GM10248 (cell line): ENCODE measurements at regions not wholly inside any gene's neighbourhood (a gene's known extent, or its start where the extent isn't known, plus 50 kb on each side); places are given as distances from the start of the nearest gene placed in this dataset.

ENCODE experiments used
- CTCF ChIA-PET: fragments of 300-600 bp; sonication (Branson Sonifier 250); formaldehyde crosslinking; extraction: SDS; loops from one replicate; lab custom pipeline; 2021; ENCODE audit warnings: antibody characterized with exemption; lab: Yijun Ruan, JAX
- POLR2A ChIA-PET: fragments of 350-650 bp; sonication (Branson Sonifier 250); formaldehyde crosslinking; extraction: SDS; loops from one replicate; lab custom pipeline; 2020; ENCODE audit warnings: antibody characterized with exemption; lab: Yijun Ruan, JAX
- DNase-seq: peaks from one replicate; pipeline ENCODE4 v3.0.0; 2012; ENCODE audit errors: extremely low spot score
- TF ChIP-seq, protein P1 (sequence below): IDR thresholded peaks from 2 replicates; pipeline ENCODE4 v1.5.1; 2012; ENCODE audit warnings: mild to moderate bottlenecking, low read depth; ENCODE audit errors: extremely low read depth, missing control alignments, control extremely low read depth

DNA sequence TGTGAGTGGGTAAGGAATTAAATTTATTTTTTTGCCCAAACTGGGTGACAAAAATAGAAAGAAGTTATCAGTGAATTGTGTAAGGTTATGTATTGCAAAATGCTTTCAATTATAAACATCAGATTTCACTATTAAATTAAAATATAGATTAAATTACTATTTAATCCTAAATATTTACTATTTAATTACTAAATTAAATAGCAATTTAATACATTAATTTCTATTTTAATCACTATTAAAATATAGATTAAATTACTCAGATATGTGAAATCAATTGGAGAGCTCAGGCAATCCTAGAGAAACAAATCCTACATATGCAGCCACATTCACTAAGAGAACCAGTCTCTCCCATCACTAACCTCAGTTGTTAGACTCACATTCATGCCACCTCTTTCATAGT, 2075.8 kb downstream of the MRPL39 start:
- TF ChIP-seq, protein P1, sequence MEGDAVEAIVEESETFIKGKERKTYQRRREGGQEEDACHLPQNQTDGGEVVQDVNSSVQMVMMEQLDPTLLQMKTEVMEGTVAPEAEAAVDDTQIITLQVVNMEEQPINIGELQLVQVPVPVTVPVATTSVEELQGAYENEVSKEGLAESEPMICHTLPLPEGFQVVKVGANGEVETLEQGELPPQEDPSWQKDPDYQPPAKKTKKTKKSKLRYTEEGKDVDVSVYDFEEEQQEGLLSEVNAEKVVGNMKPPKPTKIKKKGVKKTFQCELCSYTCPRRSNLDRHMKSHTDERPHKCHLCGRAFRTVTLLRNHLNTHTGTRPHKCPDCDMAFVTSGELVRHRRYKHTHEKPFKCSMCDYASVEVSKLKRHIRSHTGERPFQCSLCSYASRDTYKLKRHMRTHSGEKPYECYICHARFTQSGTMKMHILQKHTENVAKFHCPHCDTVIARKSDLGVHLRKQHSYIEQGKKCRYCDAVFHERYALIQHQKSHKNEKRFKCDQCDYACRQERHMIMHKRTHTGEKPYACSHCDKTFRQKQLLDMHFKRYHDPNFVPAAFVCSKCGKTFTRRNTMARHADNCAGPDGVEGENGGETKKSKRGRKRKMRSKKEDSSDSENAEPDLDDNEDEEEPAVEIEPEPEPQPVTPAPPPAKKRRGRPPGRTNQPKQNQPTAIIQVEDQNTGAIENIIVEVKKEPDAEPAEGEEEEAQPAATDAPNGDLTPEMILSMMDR: no peak
- CTCF ChIA-PET: interaction anchor here (1.0 kb wide), 1 partner anchor 11 kb away, joined by 3 read pairs; no protein-coding TSS in a partner anchor
- no peak for DNase-seq
- POLR2A ChIA-PET: no interaction called here

GRCh38 chr21:23524685-23525084, 2082.6 kb downstream of the MRPL39 start:
- ChIA-PET CTCF (interaction anchor here (1.0 kb wide), 1 partner anchor 11 kb away, joined by 3 read pairs; no protein-coding TSS in a partner anchor), POLR2A (no interaction called here)
- TF ChIP-seq, protein P1: no peak
- no peak for DNase-seq

GRCh38 chr21:23522751-23523150, 2084.5 kb downstream of the MRPL39 start:
- ChIA-PET CTCF (no interaction called here), POLR2A (no interaction called here)
- TF ChIP-seq, protein P1: no peak
- no peak for DNase-seq

DNA sequence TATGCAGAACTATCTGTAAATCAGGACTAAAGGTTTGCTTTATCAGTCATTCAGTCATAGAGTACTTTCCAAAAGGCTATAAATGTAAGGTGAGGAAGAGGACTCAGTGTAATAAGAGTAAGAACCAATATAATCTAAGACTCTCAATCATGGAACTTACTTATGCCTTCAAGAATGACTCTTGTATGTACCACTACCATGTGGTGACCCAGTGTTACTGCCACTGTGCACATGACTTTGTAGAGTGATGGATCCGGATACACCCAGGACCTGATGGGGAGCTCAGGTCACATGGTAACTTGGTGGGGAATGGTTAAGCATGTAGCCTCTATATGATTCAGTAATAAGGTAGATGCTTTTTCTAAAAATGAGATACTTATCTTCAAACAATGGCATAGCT, 2099.8 kb downstream of the MRPL39 start:
- POLR2A ChIA-PET: interaction anchor here (0.6 kb wide), 1 partner anchor 94 kb away, joined by 10 read pairs; no protein-coding TSS in a partner anchor
- CTCF ChIA-PET: interaction anchor here (1.3 kb wide), 1 partner anchor 12 kb away, joined by 4 read pairs; no protein-coding TSS in a partner anchor
- TF ChIP-seq, protein P1: no peak
- DNase-seq: no peak

GRCh38 chr21:23496729-23497128, 2110.6 kb downstream of the MRPL39 start:
- TF ChIP-seq, protein P1: no peak
- no peak for DNase-seq
- CTCF ChIA-PET: no interaction called here
- POLR2A ChIA-PET: no interaction called here

DNA sequence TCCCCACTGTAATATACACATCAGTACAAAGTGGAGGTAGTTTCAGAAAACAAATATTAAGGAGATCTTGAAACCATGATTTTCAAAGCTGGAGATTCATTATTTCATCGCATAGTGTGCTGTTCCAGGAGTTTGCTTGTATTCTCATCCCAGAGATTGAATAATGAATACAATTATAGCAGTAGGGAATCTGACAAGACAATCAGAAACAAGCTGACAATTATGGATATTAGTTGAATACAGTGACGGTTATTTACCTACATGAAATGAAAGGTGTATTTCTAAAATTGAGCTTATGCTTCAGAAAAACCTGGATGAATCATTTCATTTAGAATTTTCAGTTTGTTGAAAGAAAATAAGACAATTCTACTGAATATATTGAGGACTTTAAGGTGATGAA, 2119.0 kb downstream of the MRPL39 start:
- POLR2A ChIA-PET: no interaction called here
- TF ChIP-seq, protein P1: no peak
- no peak for DNase-seq
- CTCF ChIA-PET: no interaction called here
